ENCODE measurements at regions not wholly inside any gene's neighbourhood (a gene's known extent, or its start where the extent isn't known, plus 50 kb on each side); places are given as distances from the start of the nearest gene placed in this dataset.
"Not testable (repeated sequence)": the region's sequence is repeated elsewhere in the genome, so short reads cannot be mapped to it uniquely, and the experiment has no call there.

- DNase-seq: no peak
Observed at GRCh38 chr4:187615972-187616371, 379.6 kb upstream of the ZFP42 start.

- DNase-seq: no peak
Observed at GRCh38 chr4:187617113-187617512, 378.5 kb upstream of the ZFP42 start.

GRCh38 chr4:187618701-187619281 is 376.8 kb upstream of the ZFP42 start:
- no peak for DNase-seq

DNA sequence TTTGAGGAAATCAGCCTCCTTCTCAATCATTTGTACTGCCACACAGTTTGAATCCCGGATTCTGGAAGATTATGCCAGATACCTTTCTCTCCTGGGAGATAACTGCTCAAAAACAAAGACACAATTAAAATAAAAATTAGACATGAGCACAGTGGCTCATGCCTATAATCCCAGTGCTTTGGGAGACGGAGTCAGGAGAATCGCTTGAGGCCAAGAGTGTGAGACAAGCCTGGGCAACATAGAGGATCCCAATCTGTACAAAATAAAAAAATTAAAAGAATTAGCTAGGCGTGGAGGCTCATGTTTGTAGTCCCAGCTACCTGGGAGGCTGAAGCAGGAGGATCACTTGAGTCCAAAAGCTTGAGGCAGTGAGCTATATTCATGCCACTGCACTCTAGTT is 376.3 kb upstream of the ZFP42 start:
- DNase-seq: no peak

DNA sequence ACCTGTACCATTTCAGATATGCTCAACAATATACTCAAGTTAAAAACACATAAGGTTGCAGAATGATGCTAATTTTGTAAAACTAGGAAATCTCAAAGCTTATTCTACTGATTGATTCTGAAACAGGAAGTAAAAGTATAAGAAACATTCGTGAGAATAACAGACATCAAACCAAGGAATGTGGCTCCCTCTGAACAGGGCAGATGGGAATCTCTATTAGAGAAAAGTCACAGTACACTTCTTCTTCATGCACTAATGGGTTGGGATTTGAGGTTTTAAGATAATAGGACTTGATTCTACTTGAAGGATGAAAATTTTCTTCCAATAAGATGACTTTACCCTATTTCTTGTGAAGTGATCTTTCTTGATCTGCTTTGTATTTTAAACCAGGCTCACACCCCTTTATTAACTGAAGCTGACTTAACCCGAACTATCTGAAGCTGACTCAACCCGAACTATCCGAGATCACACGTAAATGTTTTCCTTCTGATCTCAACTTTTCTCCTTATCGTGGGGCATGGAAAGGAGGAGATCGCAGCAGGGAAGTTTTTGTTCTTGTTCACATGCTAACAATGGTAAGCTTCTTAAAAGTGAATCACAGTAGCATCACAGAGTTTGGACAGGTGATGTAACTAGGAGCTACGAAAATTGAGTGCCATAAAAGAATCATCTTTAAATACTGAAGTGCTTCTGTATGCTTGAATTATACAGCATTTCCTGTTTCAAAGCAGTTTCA is 363.1 kb upstream of the ZFP42 start:
- no peak for DNase-seq

GRCh38 chr4:187633245-187633644 is 362.3 kb upstream of the ZFP42 start:
- no peak for DNase-seq

- no peak for DNase-seq
Observed at GRCh38 chr4:187656959-187657358, 338.6 kb upstream of the ZFP42 start.

GRCh38 chr4:187663076-187663475 is 332.5 kb upstream of the ZFP42 start:
- no peak for DNase-seq

DNA sequence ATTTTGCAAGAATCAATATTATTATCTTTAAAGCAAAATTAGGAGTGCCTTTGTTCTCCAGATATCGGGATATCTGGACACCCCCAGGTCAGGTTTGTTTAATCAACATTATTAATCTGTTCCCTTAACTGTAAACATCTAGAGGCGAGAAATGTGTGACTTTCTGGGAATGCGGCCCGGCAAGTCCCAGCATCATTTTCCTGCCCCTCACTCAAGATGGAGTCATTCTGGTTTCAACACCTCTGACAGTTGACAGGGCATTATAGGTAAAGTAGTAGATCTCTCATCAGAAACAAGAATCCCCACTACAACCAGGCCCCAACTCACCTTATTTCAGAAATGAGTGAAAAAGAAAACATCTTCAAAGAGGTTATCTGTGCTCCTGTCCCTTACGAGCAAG is 331.6 kb upstream of the ZFP42 start:
- no peak for DNase-seq

GRCh38 chr4:187665086-187665485 is 330.5 kb upstream of the ZFP42 start:
- DNase-seq: no peak

DNA sequence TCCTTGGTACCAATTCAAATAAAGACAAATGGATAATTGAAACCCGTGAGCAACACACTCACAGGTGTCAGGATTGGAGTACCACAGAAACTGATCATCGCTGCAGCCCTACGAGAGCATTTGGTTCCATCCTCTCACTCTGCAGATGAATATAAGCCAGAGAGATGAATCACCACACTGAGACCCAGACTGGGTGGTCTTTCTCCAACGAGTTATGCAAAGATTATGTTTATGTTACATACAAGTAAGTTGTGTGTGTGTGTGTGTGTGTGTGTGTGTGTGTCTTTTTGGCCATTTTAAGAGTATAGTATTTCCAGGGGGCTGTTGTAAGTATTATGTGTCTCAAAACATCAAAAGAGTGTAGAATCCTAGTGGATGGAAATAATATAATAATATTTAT is 329.5 kb upstream of the ZFP42 start:
- DNase-seq: no peak

GRCh38 chr4:187666697-187667494 is 328.7 kb upstream of the ZFP42 start:
- DNase-seq: no peak

GRCh38 chr4:187668526-187669082 is 327.0 kb upstream of the ZFP42 start:
- DNase-seq: no peak

GRCh38 chr4:187671521-187671920 is 324.1 kb upstream of the ZFP42 start:
- DNase-seq: not testable (repeated sequence)

DNA sequence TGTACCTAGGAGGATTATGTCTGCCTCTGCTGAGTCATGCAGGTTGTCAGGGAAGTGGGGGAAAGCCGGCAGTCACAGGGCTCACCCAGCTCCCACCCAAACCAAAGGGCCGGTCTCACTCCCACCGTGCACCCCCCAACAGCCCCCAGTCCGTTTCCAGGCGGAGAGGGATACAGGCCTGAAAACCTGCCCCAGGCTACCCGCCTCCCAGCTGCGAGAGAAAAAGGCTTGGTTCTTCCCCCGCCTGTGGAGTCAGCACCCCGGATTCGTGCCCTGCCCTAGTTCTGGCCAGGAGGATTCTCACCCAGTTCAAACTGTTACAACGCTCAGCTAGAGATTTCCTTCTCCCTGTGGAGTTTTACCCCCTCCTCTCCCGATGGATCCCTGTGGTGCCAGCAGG is 323.6 kb upstream of the ZFP42 start:
- DNase-seq: not testable (repeated sequence)

DNA sequence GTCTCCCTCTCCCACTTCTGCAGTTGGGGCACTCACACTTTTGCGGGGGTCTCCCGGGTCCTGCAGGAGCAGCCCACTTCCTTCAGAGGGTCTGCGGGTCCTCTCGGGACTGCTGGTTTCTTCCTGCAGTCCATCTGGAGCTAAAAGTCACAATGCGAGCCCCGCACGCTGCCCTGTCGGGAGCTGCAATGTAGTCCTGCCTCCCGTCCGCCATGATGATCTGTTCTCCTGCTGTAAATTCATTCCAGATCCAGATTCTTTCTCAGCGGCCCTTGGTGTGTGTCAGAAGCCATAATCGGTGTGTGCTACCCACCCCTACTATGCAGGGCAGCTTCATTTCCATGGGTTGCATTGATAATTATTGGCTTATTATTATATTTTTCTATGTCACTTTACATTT is 323.0 kb upstream of the ZFP42 start:
- DNase-seq: not testable (repeated sequence)

DNA sequence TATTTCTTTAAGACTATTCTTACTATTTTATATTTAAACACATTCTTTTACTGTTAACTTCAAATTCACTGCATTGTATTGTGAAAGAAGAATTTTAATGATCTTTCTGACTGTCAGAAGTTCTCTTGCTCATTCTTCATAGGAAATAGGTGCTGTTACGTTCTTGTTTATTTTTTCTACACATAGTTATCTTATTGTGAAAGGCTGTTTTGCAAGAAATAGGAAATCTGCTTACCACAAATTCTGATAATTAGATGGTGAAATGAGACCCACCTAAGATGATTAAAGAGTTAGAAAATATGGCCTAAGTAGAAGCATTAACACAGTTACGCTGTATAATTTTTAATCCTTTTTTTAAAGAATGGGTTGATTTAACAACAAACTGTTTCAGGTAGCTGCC is 316.1 kb upstream of the ZFP42 start:
- DNase-seq: no peak

DNA sequence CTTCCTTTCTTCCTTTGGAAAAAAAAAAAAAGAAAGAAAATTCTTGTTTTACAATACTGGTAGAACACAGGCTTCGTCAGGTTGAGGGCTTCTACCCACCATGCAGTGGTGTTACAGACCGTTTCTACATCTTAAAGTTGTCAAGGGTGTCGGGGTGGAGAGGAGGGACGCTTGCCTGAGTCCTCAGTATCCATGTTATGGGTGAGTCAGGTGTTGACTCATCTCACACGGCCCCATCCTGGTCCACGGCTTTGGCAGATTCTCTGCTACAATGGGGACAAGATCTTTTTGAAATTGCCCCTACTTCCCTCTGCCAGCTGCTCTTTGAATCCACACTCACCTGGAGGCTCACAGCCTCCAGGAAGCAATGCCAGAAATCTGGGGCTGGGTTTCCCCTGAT is 310.3 kb upstream of the ZFP42 start:
- no peak for DNase-seq

DNA sequence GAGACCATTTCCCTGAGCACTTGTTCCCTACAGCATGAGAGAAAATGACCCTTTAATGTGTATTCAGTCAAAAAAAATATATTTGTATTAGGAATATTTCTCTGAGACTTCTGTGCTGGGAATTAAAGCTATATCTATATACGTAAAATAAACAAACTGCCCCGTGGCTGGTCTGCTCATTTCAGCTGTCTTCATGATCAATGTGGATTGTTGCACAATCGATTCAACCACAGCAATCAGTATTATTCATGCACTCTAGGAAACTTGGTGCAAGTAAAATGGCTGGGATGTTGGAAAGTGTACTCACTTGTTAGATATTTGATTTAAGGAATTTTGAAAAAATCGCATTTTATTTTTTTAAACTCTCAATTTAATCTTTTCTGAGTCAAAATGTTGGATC is 307.9 kb upstream of the ZFP42 start:
- no peak for DNase-seq

- DNase-seq: no peak
Observed at GRCh38 chr4:187692626-187693025, 302.9 kb upstream of the ZFP42 start.

- DNase-seq: not testable (repeated sequence)
Observed at GRCh38 chr4:187695531-187695930, 300.0 kb upstream of the ZFP42 start.

- DNase-seq: no peak
Observed at GRCh38 chr4:187711586-187711985, 284.0 kb upstream of the ZFP42 start.

DNA sequence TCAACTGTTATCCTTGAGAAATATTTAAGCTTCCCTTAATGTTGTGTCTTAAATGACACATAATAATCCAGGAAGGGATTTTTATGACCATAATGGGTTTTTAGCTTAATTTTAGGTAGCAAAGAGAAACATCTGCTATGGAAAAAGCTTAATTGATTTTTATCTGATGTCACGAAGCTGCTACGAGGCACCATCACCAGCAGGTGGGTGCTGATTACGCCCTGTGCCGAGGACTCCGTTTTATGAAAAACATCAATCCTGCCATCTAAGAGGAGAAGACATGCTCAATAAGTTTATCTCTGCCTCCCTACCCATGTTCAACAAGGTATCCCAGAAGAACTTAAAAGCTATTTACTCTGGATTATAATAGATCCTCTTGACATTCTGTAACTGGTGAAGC is 280.6 kb upstream of the ZFP42 start:
- DNase-seq: no peak

DNA sequence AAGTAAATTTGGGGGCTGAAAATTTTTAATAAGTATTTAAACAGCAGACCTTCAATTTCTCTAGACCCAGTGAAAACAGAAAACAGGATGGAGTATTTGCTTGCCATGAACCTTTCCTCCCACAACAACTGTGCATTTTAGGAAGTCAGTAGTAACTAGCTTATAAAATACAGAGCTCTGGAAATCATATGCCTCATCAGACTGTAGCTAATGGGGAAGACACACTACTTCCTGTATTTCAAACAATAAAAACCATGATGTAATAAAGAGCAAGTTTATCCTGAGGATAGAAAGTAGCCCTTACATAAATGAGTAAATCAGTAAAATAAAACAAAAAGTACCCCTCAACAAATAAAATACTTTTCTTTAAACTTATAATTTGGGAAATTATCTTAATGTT is 280.1 kb upstream of the ZFP42 start:
- no peak for DNase-seq
